Left renal cortex interstitium (tissue), 4 donors: ENCODE measurements at regions not wholly inside any gene's neighbourhood (a gene's known extent, or its start where the extent isn't known, plus 50 kb on each side); places are given as distances from the start of the nearest gene placed in this dataset.
"Not testable (repeated sequence)": the region's sequence is repeated elsewhere in the genome, so short reads cannot be mapped to it uniquely, and the experiment has no call there.

ENCODE experiments used
- DNase-seq, 4 donors: peaks; one replicate each; pipeline ENCODE4 v3.0.0-alpha.2; 2013; ENCODE audit warnings: low read depth in 4 of 4, low spot score in 2 of 4, missing footprints in 1 of 4

DNA sequence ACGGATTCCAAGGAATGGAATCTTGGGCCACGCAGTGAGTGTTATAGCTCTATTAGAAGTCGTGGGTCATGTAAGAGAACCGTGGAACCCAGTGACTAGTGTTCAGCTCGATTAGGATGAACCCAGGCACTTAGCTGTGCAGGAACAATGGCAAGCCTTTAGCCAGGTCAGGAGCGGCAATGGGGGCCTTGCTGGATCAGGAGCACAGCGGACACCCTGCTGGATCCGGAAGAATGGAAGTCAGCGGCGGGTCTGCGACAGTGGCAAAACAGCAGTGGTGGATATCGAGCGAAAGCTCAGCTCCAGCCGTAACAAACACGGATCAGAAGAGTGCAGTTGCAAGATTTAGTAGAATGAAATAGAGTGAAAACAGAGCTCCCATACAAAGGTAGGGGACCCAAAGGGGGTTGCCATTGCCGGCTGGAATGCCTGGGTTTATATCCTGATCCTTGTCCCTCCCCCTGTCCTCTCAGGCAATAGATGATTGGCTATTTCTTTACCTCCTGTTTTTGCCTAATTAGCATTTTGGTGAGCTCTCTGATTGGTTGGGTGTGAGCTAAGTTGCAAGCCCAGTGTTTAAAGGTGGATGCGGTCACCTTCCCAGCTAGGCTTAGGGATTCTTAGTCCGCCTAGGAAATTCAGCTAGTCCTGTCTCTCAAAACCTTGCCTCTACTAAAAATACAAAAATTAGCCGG lies 618.3 kb upstream of the CBLB start:
- DNase-seq = not testable (repeated sequence)

DNA sequence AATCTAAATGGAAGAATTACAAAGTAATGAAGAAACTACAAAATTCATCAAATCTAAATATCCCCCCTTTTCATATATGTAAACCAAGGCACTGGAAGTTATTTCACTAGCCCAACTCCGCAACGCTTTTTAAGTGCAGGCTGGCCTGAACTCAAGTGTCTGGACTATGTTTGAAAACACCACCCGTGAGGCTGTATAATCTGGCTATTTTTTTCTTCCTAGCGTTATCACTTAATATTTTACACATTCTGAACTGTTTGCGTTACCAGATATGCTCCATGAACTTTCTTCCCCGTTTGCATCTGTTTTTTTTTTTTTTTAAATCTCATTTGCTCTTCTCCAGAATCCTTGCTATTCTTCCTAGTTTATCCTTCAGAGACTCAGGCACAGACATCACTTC lies 619.5 kb upstream of the CBLB start:
- no peak for DNase-seq

DNA sequence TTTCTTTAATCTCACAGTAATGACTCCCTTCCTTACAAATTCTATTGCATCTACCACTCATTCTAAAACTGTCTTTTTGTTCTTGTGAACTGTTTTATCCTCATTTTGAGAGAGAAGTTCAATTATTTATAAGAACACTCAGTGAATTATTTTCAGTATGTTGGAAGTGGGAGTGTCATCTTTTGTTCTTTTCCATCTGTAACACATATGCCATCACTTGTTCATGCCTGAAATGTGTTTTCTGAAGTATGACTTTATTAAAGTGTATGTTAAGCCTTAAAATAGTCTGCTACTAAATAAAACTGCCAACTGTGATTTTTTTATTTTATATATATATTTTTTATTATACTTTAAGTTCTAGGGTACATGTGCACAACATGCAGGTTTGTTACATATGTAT lies 623.0 kb upstream of the CBLB start:
- no peak for DNase-seq

DNA sequence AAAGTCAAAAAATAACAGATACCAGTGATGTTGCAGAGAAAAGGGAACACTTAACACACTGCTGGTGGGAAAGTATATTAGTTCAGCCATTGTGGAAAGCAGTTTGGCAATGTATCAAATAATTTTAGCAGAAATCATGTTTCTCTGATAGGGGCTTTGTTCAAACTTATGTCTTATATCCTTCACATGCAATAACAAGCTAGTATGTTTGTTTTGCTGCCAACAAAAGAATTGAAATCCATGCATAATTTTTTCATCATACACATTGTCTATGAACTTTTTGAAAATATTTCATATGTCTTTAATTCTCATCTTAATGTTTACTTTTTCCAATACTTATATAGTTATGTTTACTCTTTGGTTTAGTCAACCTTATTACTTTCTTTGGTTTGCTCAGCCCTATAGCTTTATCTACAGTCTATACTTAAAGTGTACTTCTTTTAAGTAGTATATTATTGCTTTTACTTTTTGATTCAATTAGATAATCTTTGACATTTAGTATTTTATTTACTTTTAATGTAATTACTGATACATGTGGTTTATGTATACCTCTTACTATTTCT lies 639.6 kb upstream of the CBLB start:
- DNase-seq = no peak

DNA sequence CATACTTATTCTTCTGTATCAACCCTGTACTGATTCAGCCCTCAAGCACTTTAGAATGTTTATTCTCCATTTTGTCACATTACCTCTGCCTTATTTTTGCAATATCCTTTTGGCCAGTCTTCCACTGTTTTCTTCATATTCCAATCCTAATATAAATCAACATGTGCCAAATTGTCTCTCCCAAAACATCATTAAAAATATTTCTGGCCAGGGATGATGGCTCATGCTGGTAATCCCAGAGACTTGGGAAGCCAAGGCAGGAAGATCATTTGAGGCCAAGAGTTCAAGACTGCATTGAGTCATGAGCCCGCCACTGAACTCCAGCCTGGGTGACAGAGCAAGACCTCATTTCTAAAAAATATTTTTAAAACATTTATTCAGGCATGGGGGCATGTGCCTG lies 641.4 kb upstream of the CBLB start:
- no peak for DNase-seq

- DNase-seq = no peak
Observed at GRCh38 chr3:106512846-106513245, 644.0 kb upstream of the CBLB start.

DNA sequence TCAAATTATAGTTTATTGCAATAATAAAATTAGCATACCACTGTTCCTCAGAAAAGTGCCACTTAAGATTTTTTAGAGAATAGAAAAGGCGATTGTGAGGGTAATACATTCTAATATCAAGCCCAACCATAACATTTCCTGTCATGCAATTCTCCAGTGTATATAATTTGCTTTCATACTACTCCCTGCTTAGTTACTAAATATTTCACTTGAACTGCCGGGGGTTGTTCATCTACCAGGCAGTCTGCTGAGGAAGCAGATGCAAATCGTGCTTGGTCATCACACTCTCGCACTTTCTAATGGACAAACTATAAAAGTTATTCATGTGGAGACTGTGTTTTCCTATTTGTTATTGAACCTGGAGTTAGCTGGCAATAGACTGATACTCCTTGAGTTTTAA lies 645.6 kb upstream of the CBLB start:
- no peak for DNase-seq

GRCh38 chr3:106518516-106518915 lies 649.7 kb upstream of the CBLB start:
- DNase-seq = no peak

DNA sequence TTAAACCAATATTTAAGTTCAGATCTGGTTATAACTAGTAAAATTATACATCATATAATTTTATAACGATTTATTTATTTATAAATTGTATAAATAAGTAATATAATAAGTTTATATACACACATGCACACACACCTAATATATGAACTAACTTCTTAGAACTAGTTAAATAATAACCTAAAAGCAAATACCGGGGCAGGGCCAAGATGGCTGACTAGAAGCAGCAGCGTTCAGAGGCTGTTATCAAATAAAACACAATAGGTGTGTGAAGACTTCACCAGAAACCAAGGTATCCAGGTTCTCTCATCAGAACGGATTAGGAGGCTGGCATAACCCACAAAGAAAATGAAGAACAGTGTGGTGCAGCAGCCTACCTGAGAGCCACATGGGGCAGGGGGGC lies 653.6 kb upstream of the CBLB start:
- DNase-seq = no peak

DNA sequence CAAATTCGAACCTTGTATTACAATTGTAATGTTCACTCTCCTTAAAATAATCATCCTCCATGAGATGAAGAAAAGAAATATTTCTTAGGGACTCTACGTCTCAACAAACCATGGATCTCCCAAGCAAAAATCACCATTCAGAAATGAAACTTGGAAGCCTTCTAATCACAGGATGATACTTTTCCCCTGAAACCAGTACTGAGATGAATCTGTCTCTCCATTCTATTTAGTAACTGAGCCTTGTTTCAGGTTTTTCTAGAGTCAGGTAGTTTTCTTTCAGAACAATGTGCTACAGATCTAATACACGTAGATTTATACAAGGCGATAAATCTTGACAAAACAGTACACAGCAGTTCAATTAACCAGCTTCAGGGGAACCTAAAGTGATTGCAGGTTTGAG lies 660.1 kb upstream of the CBLB start:
- no peak for DNase-seq

GRCh38 chr3:106529738-106530137 lies 660.9 kb upstream of the CBLB start:
- DNase-seq = no peak

DNA sequence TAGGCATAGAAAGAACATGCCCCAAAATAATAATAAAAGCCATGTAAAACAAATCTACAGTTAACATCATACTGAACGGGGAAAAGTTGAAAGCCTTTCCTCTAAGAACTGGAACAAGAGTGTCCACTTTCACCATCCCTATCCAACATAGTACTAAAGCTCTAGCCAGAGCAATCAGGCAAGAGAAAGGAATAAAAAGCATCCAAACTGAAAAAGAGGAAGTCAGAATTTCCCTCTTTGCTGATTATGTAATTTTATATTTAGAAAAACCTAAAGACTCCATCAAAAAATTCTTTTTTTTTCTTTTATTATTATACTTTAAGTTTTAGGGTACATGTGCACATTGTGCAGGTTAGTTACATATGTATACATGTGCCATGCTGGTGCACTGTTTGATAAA lies 661.6 kb upstream of the CBLB start:
- no peak for DNase-seq

DNA sequence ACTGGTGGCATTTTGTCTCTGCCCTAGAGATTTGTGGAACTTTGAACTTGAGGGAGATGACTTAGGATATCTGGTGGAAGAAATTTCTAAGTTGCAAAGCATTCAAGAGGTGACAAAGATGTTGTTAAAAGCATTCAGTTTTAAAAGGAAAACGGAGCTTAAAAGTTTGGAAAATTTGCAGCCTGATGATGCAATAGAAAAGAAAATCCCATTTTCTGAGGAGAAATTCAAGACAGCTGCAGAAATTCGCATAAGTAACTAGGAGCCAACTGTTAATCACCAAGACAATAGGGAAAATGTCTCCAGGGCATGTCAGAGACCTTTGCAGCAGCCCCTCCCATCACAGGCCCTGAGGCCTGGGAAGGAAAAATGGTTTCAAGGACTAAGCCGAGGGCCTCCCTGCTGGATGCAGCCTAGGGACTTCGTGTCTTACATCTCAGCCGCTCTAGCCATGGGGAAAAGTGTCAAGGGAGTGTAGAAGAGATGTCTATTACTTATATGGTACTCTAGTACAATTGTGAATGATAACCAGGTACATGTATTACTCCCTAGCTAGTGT lies 663.0 kb upstream of the CBLB start:
- not testable (repeated sequence) for DNase-seq

DNA sequence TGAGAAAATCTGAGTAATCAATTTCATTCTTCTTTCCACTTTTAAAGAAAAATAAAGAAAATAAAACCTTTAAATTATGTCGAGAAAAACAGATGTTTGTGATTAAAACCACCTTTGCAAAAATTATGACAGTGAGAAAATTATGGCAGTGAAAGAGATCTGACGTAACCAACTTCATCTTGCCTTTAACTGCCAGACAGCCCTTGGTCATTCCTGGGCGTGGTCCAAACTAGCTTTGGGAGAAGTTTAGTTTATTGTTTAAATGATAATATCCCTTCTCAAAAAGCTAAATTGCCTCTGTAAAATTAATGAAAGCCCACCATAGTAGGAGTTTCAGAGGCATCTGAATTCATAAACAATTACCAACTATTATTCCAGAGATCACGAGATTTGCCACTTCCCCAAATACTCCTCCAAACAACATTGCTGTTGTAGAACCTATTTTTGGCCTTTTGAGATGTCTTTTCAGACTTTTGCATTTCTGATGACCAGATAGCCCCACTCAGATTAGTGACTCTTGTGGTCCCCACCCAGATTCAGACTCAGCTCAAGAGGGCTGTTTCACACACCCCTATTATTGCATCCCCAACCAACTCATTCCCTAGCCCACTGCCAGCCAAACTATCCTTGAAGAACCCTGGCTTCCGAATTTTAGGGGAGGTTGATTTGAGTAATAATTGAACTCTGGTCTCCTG lies 664.4 kb upstream of the CBLB start:
- no peak for DNase-seq

GRCh38 chr3:106533788-106534160 lies 665.0 kb upstream of the CBLB start:
- no peak for DNase-seq

- no peak for DNase-seq
Observed at GRCh38 chr3:106534206-106534605, 665.4 kb upstream of the CBLB start.

DNA sequence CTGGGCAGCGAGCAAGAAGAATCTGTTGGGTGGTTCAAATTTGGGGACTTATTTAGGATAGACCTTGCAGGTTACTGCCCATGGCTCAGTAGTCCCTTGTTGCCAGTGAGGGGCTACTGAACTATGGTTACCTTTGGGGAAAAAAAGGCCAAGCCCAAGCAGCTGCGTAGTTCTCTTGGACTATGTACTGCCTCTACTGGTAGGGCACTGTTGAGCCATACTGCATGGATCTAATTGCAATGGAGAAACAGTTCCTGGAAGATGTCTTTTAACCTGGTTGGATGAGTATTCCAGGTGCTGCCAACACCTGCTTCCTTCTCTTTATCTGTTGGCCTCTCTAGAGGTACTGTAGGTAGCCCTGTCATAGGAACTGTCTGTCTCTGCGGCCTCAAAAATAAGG lies 671.9 kb upstream of the CBLB start:
- DNase-seq = no peak

DNA sequence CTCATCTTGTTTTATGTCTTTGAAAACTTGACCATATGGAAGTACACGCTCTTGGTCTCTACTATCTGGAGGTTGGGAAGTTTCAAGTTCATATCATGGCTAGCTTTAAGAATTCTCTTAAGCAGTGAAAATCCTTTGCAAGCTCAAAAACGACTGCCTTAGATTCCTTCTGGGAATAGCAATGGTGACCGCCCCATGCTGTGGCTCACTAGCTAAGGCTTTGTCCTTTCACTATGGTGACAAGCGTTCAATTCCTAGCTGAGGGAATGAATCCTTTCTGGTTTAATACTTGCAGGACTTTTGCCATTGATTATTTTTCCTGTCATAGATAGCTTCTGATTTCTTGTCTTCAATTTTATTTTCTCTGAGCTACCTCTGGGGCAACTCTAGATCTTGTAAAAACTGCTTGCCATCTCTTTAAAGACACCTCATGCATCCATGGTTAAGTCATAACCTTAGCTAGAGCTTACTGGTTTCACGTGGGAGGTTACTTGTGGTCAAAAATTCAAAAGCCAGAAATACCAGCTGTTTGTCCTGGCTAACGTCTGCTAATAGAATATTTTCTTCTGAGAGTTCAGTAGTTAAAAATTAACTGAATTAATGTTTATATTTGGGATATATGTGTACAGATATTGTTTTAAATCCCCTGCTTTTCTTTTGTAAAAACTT lies 673.4 kb upstream of the CBLB start:
- no peak for DNase-seq

GRCh38 chr3:106552351-106553043 lies 683.7 kb upstream of the CBLB start:
- DNase-seq = no peak

GRCh38 chr3:106560451-106560966 lies 691.7 kb upstream of the CBLB start:
- DNase-seq = no peak

DNA sequence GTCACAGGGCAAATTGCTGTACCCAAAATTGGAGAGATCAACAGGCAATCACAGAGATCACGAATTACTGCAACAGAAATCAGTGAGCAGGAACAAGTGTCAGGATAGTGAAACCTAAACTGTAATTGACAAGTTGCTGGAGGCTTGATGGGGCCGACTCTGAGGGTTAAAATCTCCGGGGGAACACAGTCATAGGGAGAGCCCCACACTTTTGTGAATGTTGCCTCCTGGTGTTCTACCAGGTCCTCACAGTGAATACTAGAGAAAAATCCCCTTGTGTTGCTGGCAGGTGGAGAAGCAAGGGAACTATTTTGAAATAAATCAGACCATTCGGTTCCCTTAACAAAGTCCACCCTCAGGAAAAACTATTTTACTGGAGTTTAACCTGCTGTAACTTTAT lies 697.5 kb upstream of the CBLB start:
- no peak for DNase-seq
